GM12891 (cell line): ENCODE measurements at regions not wholly inside any gene's neighbourhood (a gene's known extent, or its start where the extent isn't known, plus 50 kb on each side); places are given as distances from the start of the nearest gene placed in this dataset.
"Not testable (repeated sequence)": the region's sequence is repeated elsewhere in the genome, so short reads cannot be mapped to it uniquely, and the experiment has no call there.

ENCODE experiments used
- DNase-seq: peaks from one replicate; pipeline ENCODE4 v3.0.0; 2011; ENCODE audit warnings: low spot score; ENCODE audit not compliant: insufficient read length
- FAIRE-seq: peaks from 2 replicates; lab custom pipeline; 2011; peaks lifted over from hg19 to GRCh38; lab: Jason Lieb, UNC
- PAX5 ChIP-seq: IDR thresholded peaks from 2 replicates; pipeline ENCODE4 v1.6.1; 2011; ENCODE audit warnings: low read length, moderate library complexity, mild to moderate bottlenecking; ENCODE audit not compliant: insufficient read depth, severe bottlenecking
- POLR2A ChIP-seq: IDR thresholded peaks from 2 replicates; pipeline ENCODE4 v1.6.1; 2011; ENCODE audit warnings: low read depth, low read length, control low read depth
- POLR2AphosphoS5 ChIP-seq: IDR thresholded peaks from 2 replicates; pipeline ENCODE4 v1.6.1; 2011; ENCODE audit warnings: low read depth, low read length, control low read depth
- POU2F2 ChIP-seq: IDR thresholded peaks from 2 replicates; pipeline ENCODE4 v1.6.1; 2011; ENCODE audit warnings: low read depth, mild to moderate bottlenecking, control low read depth, low read length, moderate library complexity
- SPI1 ChIP-seq: IDR thresholded peaks from 2 replicates; pipeline ENCODE4 v1.6.1; 2011; ENCODE audit warnings: low read depth, low read length, control low read depth
- TAF1 ChIP-seq: IDR thresholded peaks from 2 replicates; pipeline ENCODE4 v1.6.1; 2011; ENCODE audit warnings: low read depth, low read length, control low read depth

- no peak for DNase-seq
- TF ChIP-seq SPI1 = 0 out of 2 replicates have a peak, but pooled peaks have one; percentile 23
- TF ChIP-seq POLR2AphosphoS5 = no peak
- TF ChIP-seq TAF1 = peak; percentile 29; the same call in 1 of the 2 replicates
- peak; percentile 86 for FAIRE-seq
Measured at GRCh38 chr1:168466092-168466713, 77.6 kb downstream of the XCL2 start.

- DNase-seq, FAIRE-seq: not testable (repeated sequence)
Measured at GRCh38 chr1:168461108-168461507, 82.7 kb downstream of the XCL2 start.

- DNase-seq, FAIRE-seq: not testable (repeated sequence)
Measured at GRCh38 chr1:168457296-168457695, 86.5 kb downstream of the XCL2 start.

- no peak for FAIRE-seq
- no peak for DNase-seq
Measured at GRCh38 chr1:168455764-168456163, 88.0 kb downstream of the XCL2 start.

GRCh38 chr1:168454211-168454815 is 89.5 kb downstream of the XCL2 start:
- TF ChIP-seq POLR2AphosphoS5 (no peak), POU2F2 (no peak), TAF1 (no peak), PAX5 (no peak), POLR2A (no peak), SPI1 (no peak)
- DNase-seq (no peak), FAIRE-seq (no peak)

More at GRCh38 chr1:168455764-168456163, 88.0 kb downstream of the XCL2 start:
- TF ChIP-seq POU2F2 (no peak), POLR2AphosphoS5 (no peak), POLR2A (no peak), SPI1 (no peak), TAF1 (no peak), PAX5 (no peak)

- FAIRE-seq (no peak), DNase-seq (no peak)
- TF ChIP-seq POU2F2 = no peak
- TF ChIP-seq PAX5 = no peak
- no peak for TF ChIP-seq POLR2AphosphoS5
- no peak for TF ChIP-seq SPI1
- TF ChIP-seq POLR2A = no peak
- TF ChIP-seq TAF1 = no peak
Measured at GRCh38 chr1:168453056-168453455, 90.7 kb downstream of the XCL2 start.

GRCh38 chr1:168452329-168452728 is 91.5 kb downstream of the XCL2 start:
- TF ChIP-seq TAF1 (no peak), POLR2A (no peak), POU2F2 (no peak), PAX5 (no peak), SPI1 (no peak), POLR2AphosphoS5 (no peak)
- DNase-seq (no peak), FAIRE-seq (no peak)

- no peak for FAIRE-seq
- no peak for DNase-seq
- TF ChIP-seq SPI1 = no peak
- no peak for TF ChIP-seq POU2F2
- TF ChIP-seq POLR2A = no peak
- TF ChIP-seq TAF1 = no peak
- TF ChIP-seq PAX5 = no peak
- TF ChIP-seq POLR2AphosphoS5 = no peak
Measured at GRCh38 chr1:168447871-168448270, 95.9 kb downstream of the XCL2 start.

GRCh38 chr1:168446081-168446480 is 97.7 kb downstream of the XCL2 start:
- FAIRE-seq (no peak), DNase-seq (no peak)
- TF ChIP-seq PAX5 (no peak), POLR2AphosphoS5 (no peak), TAF1 (no peak), POU2F2 (no peak), POLR2A (no peak), SPI1 (no peak)

GRCh38 chr1:168443899-168444298 is 99.9 kb downstream of the XCL2 start:
- DNase-seq (no peak), FAIRE-seq (no peak)
- no peak for TF ChIP-seq PAX5
- TF ChIP-seq POLR2A = no peak
- no peak for TF ChIP-seq POU2F2
- TF ChIP-seq SPI1 = no peak
- TF ChIP-seq POLR2AphosphoS5 = no peak
- no peak for TF ChIP-seq TAF1
